HEK293 (cell line): ENCODE measurements at regions not wholly inside any gene's neighbourhood (a gene's known extent, or its start where the extent isn't known, plus 50 kb on each side); places are given as distances from the start of the nearest gene placed in this dataset.

Source experiments
- CTCF ChIA-PET: fragments of 350-600 bp; formaldehyde crosslinking; extraction: SDS; loops from one replicate; lab custom pipeline; 2021; ENCODE audit warnings: antibody characterized with exemption; lab: Yijun Ruan, JAX
- POLR2A ChIA-PET: fragments of 300-600 bp; formaldehyde crosslinking; extraction: SDS; loops from one replicate; lab custom pipeline; 2020; ENCODE audit warnings: antibody characterized with exemption, inconsistent platforms; lab: Yijun Ruan, JAX
- H3K27ac ChIP-seq: fragments of 200-500 bp; sonication (Bioruptor generic); 2 replicates; pipeline ENCODE4 v1.5.1; 2014; ENCODE audit warnings: low read depth, low read length, control low read depth, inconsistent platforms; ENCODE audit errors: extremely low read depth
- H3K36me3 ChIP-seq, 2 experiments: fragments of 200-500 bp in 1 of 2; sonication (Bioruptor generic) in 1 of 2; 1 replicate in 1 of 2; 2 replicates in 1 of 2; pipeline ENCODE4 v1.5.1; 2014 to 2017; ENCODE audit warnings: inconsistent platforms in 2 of 2, low read length in 2 of 2; ENCODE audit not compliant: control insufficient read depth in 2 of 2, insufficient read depth in 1 of 2
- H3K4me1 ChIP-seq: fragments of 200-500 bp; sonication (Bioruptor generic); 2 replicates; pipeline ENCODE4 v1.5.1; 2014; ENCODE audit warnings: mild to moderate bottlenecking, low read length, inconsistent platforms; ENCODE audit not compliant: control insufficient read depth, insufficient read depth
- H3K4me3 ChIP-seq: 2 replicates; pipeline ENCODE4 v1.5.1; 2011; ENCODE audit warnings: low read depth, mild to moderate bottlenecking, control low read depth, low read length, moderate library complexity
- H3K9me3 ChIP-seq: fragments of 200-500 bp; sonication (Bioruptor generic); 2 replicates; pipeline ENCODE4 v1.5.1; 2014; ENCODE audit warnings: low read depth, low read length, inconsistent platforms; ENCODE audit not compliant: control insufficient read depth, insufficient read depth
- AEBP2 ChIP-seq: fragments of 450-650 bp; formaldehyde crosslinking; IDR thresholded peaks from 2 replicates; pipeline ENCODE4 v1.5.1; 2016; ENCODE audit warnings: missing biosample characterization, missing genetic modification characterization, borderline replicate concordance
- INSM2 ChIP-seq: fragments of 450-650 bp; formaldehyde crosslinking; IDR thresholded peaks from 2 replicates; pipeline ENCODE4 v1.5.1; 2016; ENCODE audit warnings: missing biosample characterization, missing genetic modification characterization
- KLF16 ChIP-seq: fragments of 450-650 bp; formaldehyde crosslinking; IDR thresholded peaks from 2 replicates; pipeline ENCODE4 v1.5.1; 2017; ENCODE audit warnings: missing biosample characterization, missing genetic modification characterization
- OVOL3 ChIP-seq: fragments of 450-650 bp; formaldehyde crosslinking; IDR thresholded peaks from 2 replicates; pipeline ENCODE4 v1.5.1; 2016; ENCODE audit warnings: missing biosample characterization, missing genetic modification characterization
- PRDM1 ChIP-seq: fragments of 450-650 bp; formaldehyde crosslinking; IDR thresholded peaks from 2 replicates; pipeline ENCODE4; 2016; ENCODE audit warnings: missing biosample characterization, missing genetic modification characterization
- SCRT1 ChIP-seq: fragments of 450-650 bp; formaldehyde crosslinking; IDR thresholded peaks from 2 replicates; pipeline ENCODE4 v1.5.1; 2016; ENCODE audit warnings: missing biosample characterization, missing genetic modification characterization, borderline replicate concordance
- SCRT2 ChIP-seq: fragments of 450-650 bp; formaldehyde crosslinking; IDR thresholded peaks from 2 replicates; pipeline ENCODE4 v1.5.1; 2016; ENCODE audit warnings: missing biosample characterization, missing genetic modification characterization
- ZBTB17 ChIP-seq: fragments of 450-650 bp; formaldehyde crosslinking; IDR thresholded peaks from 2 replicates; pipeline ENCODE4 v1.5.1; 2016; ENCODE audit warnings: missing biosample characterization, missing genetic modification characterization
- ZBTB20 ChIP-seq: fragments of 450-650 bp; formaldehyde crosslinking; IDR thresholded peaks from 2 replicates; pipeline ENCODE4 v1.5.1; 2016; ENCODE audit warnings: missing biosample characterization, missing genetic modification characterization
- ZBTB6 ChIP-seq: fragments of 450-650 bp; formaldehyde crosslinking; IDR thresholded peaks from 2 replicates; pipeline ENCODE4 v1.5.1; 2017; ENCODE audit warnings: missing biosample characterization, missing genetic modification characterization
- ZNF121 ChIP-seq: fragments of 450-650 bp; formaldehyde crosslinking; IDR thresholded peaks from 2 replicates; pipeline ENCODE4 v1.5.1; 2016; ENCODE audit warnings: missing biosample characterization, missing genetic modification characterization
- ZNF202 ChIP-seq: fragments of 450-650 bp; formaldehyde crosslinking; IDR thresholded peaks from 2 replicates; pipeline ENCODE4 v1.5.1; 2016; ENCODE audit warnings: missing biosample characterization, missing genetic modification characterization, borderline replicate concordance
- ZNF211 ChIP-seq: fragments of 450-650 bp; formaldehyde crosslinking; IDR thresholded peaks from 2 replicates; pipeline ENCODE4 v1.5.1; 2016; ENCODE audit warnings: low read depth, missing biosample characterization, missing genetic modification characterization
- ZNF214 ChIP-seq: fragments of 450-650 bp; formaldehyde crosslinking; IDR thresholded peaks from 2 replicates; pipeline ENCODE4 v1.5.1; 2017; ENCODE audit warnings: missing biosample characterization, mild to moderate bottlenecking, missing genetic modification characterization, borderline replicate concordance
- ZNF221 ChIP-seq: fragments of 450-650 bp; formaldehyde crosslinking; IDR thresholded peaks from 2 replicates; pipeline ENCODE4 v1.5.1; 2017; ENCODE audit warnings: missing biosample characterization, missing genetic modification characterization, borderline replicate concordance
- ZNF274 ChIP-seq, 2 experiments: fragments of 200-500 bp in 1 of 2; fragments of 450-650 bp in 1 of 2; sonication (Bioruptor generic) in 1 of 2; formaldehyde crosslinking in 1 of 2; IDR thresholded peaks; 2 replicates each; pipeline versions ENCODE4 v1.5.1 to v1.6.1; 2014 to 2016; ENCODE audit warnings: borderline replicate concordance in 1 of 2, inconsistent platforms in 1 of 2, low read length in 1 of 2, missing biosample characterization in 1 of 2, missing genetic modification characterization in 1 of 2
- ZNF394 ChIP-seq: fragments of 450-650 bp; formaldehyde crosslinking; IDR thresholded peaks from 2 replicates; pipeline ENCODE4 v1.5.1; 2016; ENCODE audit warnings: missing biosample characterization, missing genetic modification characterization, mild to moderate bottlenecking, moderate library complexity, borderline replicate concordance
- ZNF549 ChIP-seq: fragments of 450-650 bp; IDR thresholded peaks from 2 replicates; pipeline ENCODE4 v1.5.1; 2018; ENCODE audit warnings: missing biosample characterization, missing genetic modification characterization, mild to moderate bottlenecking, inconsistent platforms, moderate library complexity
- ZNF560 ChIP-seq: fragments of 450-650 bp; formaldehyde crosslinking; IDR thresholded peaks from 2 replicates; pipeline ENCODE4 v1.5.1; 2017; ENCODE audit warnings: missing biosample characterization, missing genetic modification characterization, borderline replicate concordance
- ZNF621 ChIP-seq: fragments of 450-650 bp; formaldehyde crosslinking; IDR thresholded peaks from 2 replicates; pipeline ENCODE4 v1.5.1; 2017; ENCODE audit warnings: missing biosample characterization, missing genetic modification characterization
- ZNF654 ChIP-seq: fragments of 450-650 bp; formaldehyde crosslinking; IDR thresholded peaks from 2 replicates; pipeline ENCODE4 v1.5.1; 2016; ENCODE audit warnings: low read depth, missing biosample characterization, missing genetic modification characterization
- ZNF704 ChIP-seq: fragments of 450-650 bp; formaldehyde crosslinking; IDR thresholded peaks from 2 replicates; pipeline ENCODE4 v1.5.1; 2016; ENCODE audit warnings: missing biosample characterization, missing genetic modification characterization

- H3K27ac ChIP-seq, result no peak overlapping the region
- no peaks in the 10 kb centered on the region for H3K4me1 ChIP-seq
- POLR2A ChIA-PET, result no interaction called here
- CTCF ChIA-PET, result interaction anchor here (0.7 kb wide), 1 partner anchor 8 kb away, joined by 3 read pairs; no protein-coding TSS in a partner anchor
- H3K4me3 ChIP-seq, result no peak overlapping the region
- H3K9me3 ChIP-seq, result no peaks in the 10 kb centered on the region
- H3K36me3 ChIP-seq, result no peaks in the 10 kb centered on the region
- no peak for TF ChIP-seq ZBTB20 (tag by site-specific recombination)
- TF ChIP-seq ZBTB17 (tag by site-specific recombination), result no peak
- TF ChIP-seq AEBP2 (tag by site-specific recombination), result no peak
These were observed 110.4 kb upstream of the CTNNB1 start for GRCh38 chr3:41088882-41089281.

GRCh38 chr3:41089566-41089965, 109.7 kb upstream of the CTNNB1 start:
- Histone ChIP-seq H3K36me3 (no peaks in the 10 kb centered on the region), H3K4me1 (no peaks in the 10 kb centered on the region), H3K4me3 (no peak overlapping the region), H3K27ac (no peak overlapping the region), H3K9me3 (no peaks in the 10 kb centered on the region)
- ChIA-PET CTCF (no interaction called here), POLR2A (no interaction called here)
- no peak for TF ChIP-seq SCRT1 (tag by site-specific recombination)
- TF ChIP-seq ZNF560 (tag by site-specific recombination), result no peak
- no peak for TF ChIP-seq ZNF654 (tag by site-specific recombination)
- no peak for TF ChIP-seq OVOL3
- TF ChIP-seq ZNF214 (tag by site-specific recombination), result no peak
- no peak for TF ChIP-seq ZNF394 (tag by site-specific recombination)
- TF ChIP-seq ZNF621 (tag by site-specific recombination), result no peak
- TF ChIP-seq SCRT2 (tag by site-specific recombination), result no peak
- TF ChIP-seq ZNF549 (tag by site-specific recombination), result no peak
- TF ChIP-seq ZNF704 (tag by site-specific recombination), result no peak
- no peak for TF ChIP-seq ZNF211
- no peak for TF ChIP-seq KLF16
- TF ChIP-seq ZBTB6 (tag by site-specific recombination), result no peak
- no peak for TF ChIP-seq ZNF274 (IDR thresholded peaks at IDR 0.05; ENCODE audit: low read length)
- no peak for TF ChIP-seq ZNF274 (tag by site-specific recombination; IDR thresholded peaks at IDR 0.05; ENCODE audit: borderline replicate concordance)
- TF ChIP-seq ZNF121 (tag by site-specific recombination), result no peak
- no peak for TF ChIP-seq ZNF221 (tag by site-specific recombination)
- TF ChIP-seq ZNF202 (tag by site-specific recombination), result no peak
- TF ChIP-seq PRDM1 (tag by site-specific recombination), result no peak
- no peak for TF ChIP-seq INSM2 (tag by site-specific recombination)
